ENCODE measurements at regions not wholly inside any gene's neighbourhood (a gene's known extent, or its start where the extent isn't known, plus 50 kb on each side); places are given as distances from the start of the nearest gene placed in this dataset.

GRCh38 chr7:116436305-116436826 lies 63.2 kb upstream of the CAV2 start:
- H3K4me3 ChIP-seq (ENCODE audit: low read depth, low read length) = no peak overlapping the region
- no peak for TF ChIP-seq CTCF (IDR thresholded peaks at IDR 0.05; ENCODE audit: low read depth, low read length, missing control alignments)
- DNase-seq (ENCODE audit: low read depth) = no peak

- no peak overlapping the region for H3K4me3 ChIP-seq (ENCODE audit: low read depth, low read length)
- no peak for TF ChIP-seq CTCF (IDR thresholded peaks at IDR 0.05; ENCODE audit: low read depth, low read length, missing control alignments)
- no peak for DNase-seq (ENCODE audit: low read depth)
Measured at GRCh38 chr7:116438267-116438666, 61.3 kb upstream of the CAV2 start.

DNA sequence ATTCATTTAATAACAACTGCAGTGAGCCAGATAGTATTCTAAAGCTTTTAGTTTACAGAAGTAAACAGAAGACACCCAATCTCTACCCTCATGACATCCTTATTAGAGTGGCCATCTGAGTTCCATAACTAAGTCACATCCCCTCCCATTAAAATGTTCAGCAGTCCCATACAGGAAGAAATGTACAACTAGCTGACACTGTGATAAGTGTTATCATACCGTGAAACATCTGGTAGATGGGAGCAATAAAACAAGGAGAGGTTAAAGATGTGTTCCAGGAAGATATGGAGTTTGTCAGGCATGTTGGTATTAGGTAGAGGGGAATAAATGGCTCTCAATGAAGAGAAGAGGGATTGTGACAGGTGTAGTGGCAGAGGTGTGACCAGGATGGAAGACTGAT lies 60.5 kb upstream of the CAV2 start:
- H3K4me3 ChIP-seq (ENCODE audit: low read depth, low read length) = no peak overlapping the region
- DNase-seq (ENCODE audit: low read depth) = no peak
- TF ChIP-seq CTCF (IDR thresholded peaks at IDR 0.05; ENCODE audit: low read depth, low read length, missing control alignments) = no peak

GRCh38 chr7:116439841-116440549 lies 59.5 kb upstream of the CAV2 start:
- no peak for DNase-seq (ENCODE audit: low read depth)
- H3K4me3 ChIP-seq (ENCODE audit: low read depth, low read length) = no peak overlapping the region
- no peak for TF ChIP-seq CTCF (IDR thresholded peaks at IDR 0.05; ENCODE audit: low read depth, low read length, missing control alignments)

GRCh38 chr7:116441534-116441933 lies 58.0 kb upstream of the CAV2 start:
- H3K4me3 ChIP-seq (ENCODE audit: low read depth, low read length) = no peak overlapping the region
- TF ChIP-seq CTCF (IDR thresholded peaks at IDR 0.05; ENCODE audit: low read depth, low read length, missing control alignments) = no peak
- DNase-seq (ENCODE audit: low read depth) = no peak

- H3K4me3 ChIP-seq (ENCODE audit: low read depth, low read length) = no peak overlapping the region
- TF ChIP-seq CTCF (IDR thresholded peaks at IDR 0.05; ENCODE audit: low read depth, low read length, missing control alignments) = no peak
- DNase-seq (ENCODE audit: low read depth) = no peak
Measured at GRCh38 chr7:116443101-116443523, 56.4 kb upstream of the CAV2 start.

DNA sequence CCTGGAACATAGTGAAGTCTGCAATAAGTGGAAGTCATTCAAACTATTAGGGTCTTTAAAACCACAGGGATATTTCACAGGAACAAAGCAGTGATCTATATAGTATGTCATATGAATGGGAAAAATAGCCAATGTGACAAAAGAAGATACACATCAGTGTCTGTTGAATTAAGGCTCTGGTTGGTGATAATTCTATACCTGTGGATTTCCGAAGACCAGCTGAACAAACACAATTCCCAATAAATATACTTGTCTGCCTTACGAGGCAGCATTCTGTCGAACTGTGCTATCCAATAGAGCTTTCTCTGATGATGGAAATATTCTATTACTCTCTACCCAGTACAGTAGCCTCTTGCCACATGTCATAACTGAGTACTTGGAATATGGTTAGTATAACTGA lies 55.9 kb upstream of the CAV2 start:
- H3K4me3 ChIP-seq (ENCODE audit: low read depth, low read length) = no peak overlapping the region
- DNase-seq (ENCODE audit: low read depth) = no peak
- TF ChIP-seq CTCF (IDR thresholded peaks at IDR 0.05; ENCODE audit: low read depth, low read length, missing control alignments) = no peak
